GM21723 (cell line): ENCODE measurements at regions not wholly inside any gene's neighbourhood (a gene's known extent, or its start where the extent isn't known, plus 50 kb on each side); places are given as distances from the start of the nearest gene placed in this dataset.

Experiments used
- ATAC-seq: cut with Tn5 transposase; IDR thresholded peaks from one replicate; pipeline ENCODE4 v1.9.1; 2021; ENCODE audit warnings: mild to moderate bottlenecking, moderate library complexity; ENCODE audit not compliant: unreplicated experiment

DNA sequence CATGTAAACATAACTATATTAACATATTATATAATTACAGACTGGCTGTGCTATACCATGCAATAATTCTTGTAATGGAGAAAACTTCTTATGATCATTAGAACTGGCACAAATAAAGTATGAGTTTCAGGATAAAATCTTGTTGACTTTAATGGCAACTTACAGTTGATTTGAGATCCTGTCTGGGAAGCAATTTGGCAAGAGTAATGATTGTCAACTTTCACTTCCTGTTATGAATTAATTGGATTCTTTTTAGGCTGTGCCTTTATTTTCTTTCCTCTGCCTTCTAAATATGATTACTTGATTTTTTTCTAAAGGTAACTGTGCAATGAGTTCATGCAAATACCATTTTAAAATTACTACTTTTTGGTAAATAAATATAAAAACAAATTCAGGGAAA, 158.1 kb upstream of the B3GAT2 start:
- ATAC-seq = no peak

GRCh38 chr6:71119560-71119959, 162.7 kb upstream of the B3GAT2 start:
- no peak for ATAC-seq

GRCh38 chr6:71123051-71123450, 165.6 kb upstream of the OGFRL1 start:
- ATAC-seq = no peak

- no peak for ATAC-seq
Measured at GRCh38 chr6:71124340-71124739, 164.3 kb upstream of the OGFRL1 start.

DNA sequence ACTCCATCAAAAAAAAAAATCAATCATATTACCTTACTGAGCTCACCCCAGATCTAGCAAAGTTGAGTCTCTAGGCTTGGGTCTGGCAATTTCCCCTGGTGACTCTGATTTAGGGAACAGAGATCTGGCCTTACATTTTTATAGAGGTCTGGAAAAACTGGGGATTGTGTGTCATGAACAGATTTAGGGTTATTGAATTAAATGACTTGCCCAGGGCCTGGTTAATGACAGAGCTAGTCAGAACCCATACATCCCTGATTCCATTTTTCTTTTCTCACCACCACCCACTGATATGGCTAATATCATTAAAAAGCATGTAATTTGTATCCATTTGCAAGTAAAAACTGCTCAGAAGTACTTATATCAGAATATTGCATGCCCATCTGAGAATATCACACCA, 163.4 kb upstream of the OGFRL1 start:
- no peak for ATAC-seq

DNA sequence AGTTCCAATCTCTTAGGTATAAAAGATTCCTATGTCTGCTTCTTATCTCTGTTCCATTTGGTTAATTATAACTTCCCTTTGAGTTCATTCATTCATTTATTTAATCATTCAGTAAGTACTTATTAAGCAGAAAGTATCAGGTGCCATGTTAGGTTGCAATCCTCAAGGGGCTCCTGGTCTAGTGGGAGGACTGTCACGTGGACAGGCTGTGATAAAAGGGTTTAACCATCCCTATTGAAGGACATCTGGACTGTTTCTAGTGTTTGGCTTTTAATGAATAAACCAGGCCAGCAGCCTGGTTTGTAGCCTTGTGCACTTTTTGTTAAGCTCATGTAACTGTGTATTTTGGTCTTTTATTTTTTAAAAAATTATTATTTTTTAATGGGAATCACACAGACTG, 162.1 kb upstream of the OGFRL1 start:
- no peak for ATAC-seq

GRCh38 chr6:71127374-71127773, 161.2 kb upstream of the OGFRL1 start:
- no peak for ATAC-seq

DNA sequence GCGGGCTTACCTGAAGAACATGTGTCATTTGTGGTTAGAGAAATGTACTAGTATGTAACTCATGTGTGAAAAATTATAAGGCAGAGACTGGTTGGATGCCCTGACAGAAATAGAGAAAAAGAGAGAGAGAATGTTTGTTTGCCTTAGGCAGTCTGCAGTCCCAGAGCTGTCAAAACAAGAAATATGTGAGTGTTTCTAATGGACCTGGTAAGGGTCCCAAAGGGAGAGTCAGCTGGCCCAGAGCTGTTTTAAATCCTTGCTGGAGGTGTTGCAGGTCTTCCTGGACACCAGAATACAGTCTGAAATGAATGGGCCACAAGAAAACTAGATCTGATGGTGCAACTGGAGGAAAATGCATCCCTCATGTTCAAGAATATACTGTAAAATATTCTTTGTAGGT, 158.3 kb upstream of the OGFRL1 start:
- ATAC-seq = no peak

DNA sequence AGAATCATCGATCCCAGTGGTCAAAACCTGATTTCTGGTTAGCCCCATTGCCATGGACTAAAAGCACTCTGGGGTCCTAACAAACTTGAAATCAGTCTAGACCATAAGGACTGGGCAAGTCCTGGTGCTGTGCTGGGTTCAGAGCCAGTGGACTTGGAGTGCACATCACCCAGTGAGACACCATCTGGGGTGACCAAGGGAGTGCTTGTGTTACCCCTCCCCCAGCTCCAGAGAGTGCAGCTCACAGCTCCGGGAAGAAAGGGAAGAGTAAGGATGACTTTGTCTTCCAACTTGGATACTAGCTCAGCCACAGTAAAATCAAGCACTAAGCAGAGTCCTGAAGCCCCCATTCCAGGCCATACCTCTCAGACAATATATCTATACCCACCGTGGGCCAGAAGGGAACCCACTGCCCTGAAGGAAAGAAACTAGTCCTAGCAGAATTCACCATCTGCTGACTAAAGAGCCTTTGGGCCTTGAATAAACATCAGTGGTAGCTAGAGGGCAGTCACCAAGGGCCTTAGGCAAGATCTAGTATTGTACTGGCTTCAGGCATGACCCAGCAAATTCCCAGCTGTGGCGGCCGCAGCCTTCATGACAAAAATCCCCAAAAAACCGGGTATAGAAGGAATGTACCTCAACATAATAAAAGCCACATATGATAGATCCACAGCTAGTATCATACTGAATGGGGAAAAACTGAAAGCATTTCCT, 153.5 kb upstream of the OGFRL1 start:
- ATAC-seq = no peak

GRCh38 chr6:71137973-71138372, 150.6 kb upstream of the OGFRL1 start:
- ATAC-seq = no peak

DNA sequence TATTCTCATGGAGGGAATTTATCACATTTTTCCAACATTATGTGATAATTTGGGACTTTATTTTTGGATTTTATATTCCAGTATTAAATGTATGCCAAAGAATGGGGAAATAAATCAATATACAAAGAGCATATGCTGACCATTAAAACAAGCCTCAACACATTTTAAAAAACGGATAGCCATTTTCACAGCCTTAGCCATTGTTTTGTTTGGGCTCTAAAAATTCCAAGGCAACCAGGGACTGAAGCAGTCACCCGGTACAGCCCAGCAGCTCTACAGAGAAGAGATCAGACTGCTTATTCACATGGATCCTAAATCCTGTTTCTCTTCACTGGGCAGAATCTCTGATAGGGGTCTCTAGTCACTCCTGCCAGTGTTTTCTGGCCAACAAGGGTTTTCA, 150.2 kb upstream of the OGFRL1 start:
- ATAC-seq = no peak

GRCh38 chr6:71139249-71139648, 149.4 kb upstream of the OGFRL1 start:
- ATAC-seq = no peak

GRCh38 chr6:71153755-71154325, 134.8 kb upstream of the OGFRL1 start:
- no peak for ATAC-seq

- no peak for ATAC-seq
Measured at GRCh38 chr6:71157345-71157744, 131.3 kb upstream of the OGFRL1 start.

GRCh38 chr6:71164890-71165289, 123.7 kb upstream of the OGFRL1 start:
- no peak for ATAC-seq

- no peak for ATAC-seq
Measured at GRCh38 chr6:71168233-71168765, 120.3 kb upstream of the OGFRL1 start.

GRCh38 chr6:71171497-71172070, 117.0 kb upstream of the OGFRL1 start:
- ATAC-seq = no peak

DNA sequence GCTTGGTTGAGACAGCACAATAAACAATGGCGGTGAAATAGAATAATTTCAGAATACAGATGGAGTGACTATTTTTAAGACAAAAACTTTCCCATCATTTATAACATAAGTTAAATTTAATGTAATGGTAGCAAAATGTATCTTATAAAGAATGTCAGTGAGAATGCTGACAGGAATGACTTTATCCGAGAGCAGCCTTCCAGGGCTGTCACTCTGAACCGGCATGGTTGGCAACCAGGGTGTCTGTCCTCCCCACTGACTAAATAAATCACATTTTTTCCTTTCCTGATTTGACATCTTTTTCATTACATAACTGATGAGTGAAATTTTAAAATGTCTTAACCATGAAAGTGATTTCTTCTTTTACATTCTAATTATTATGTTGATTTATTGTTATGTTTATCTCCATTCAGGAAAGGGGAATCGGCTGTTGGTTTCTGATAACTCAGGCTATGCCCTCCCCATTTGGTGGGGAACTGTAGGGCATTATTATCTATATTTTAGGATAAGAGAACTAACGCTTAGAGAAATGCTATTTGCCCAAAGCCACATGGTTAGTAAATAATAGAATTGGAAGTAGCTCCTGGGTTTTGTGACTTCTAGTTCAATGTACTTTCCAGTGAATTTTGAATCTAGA, 109.2 kb upstream of the OGFRL1 start:
- no peak for ATAC-seq

DNA sequence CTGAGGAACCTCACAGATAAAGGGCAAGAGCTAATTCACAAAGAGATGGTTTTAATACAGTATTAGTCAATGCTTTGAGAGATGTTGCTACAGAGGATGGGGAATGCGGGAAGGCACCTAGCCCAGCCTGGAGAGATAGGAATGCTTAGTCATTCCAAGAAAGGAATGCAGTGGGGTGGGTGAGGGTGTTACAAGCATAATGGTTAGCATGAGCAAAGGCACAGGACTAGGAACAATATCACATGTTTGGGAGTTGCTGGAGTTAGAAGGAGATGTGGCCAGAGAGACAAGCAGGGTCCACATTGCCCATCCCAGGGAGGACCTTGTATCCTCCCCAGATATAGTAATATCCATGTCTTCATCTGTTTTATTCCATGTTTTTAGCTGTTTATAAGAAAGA, 107.0 kb upstream of the OGFRL1 start:
- ATAC-seq = no peak

GRCh38 chr6:71187141-71187540, 101.5 kb upstream of the OGFRL1 start:
- no peak for ATAC-seq

GRCh38 chr6:71190809-71191208, 97.8 kb upstream of the OGFRL1 start:
- no peak for ATAC-seq

DNA sequence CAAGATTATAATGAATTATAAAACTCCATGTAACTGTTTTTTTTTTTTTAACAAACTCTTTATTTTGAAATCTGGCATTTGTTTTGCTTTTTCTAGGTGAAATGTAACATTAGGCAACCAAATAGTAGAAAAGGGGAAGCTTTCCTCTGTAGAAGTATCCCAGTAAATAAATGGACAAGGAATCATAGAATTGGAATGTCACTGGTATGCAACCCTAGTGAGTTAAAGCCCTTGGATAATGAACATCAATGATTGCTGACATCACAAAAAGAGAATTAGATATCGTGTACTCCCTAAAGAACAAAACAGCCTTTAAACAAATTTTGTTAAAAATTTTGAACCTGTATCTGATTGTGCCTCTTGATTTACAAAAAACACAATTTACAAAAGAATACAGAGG, 93.9 kb upstream of the OGFRL1 start:
- no peak for ATAC-seq
